Vagina (tissue), 2 donors: ENCODE measurements at regions not wholly inside any gene's neighbourhood (a gene's known extent, or its start where the extent isn't known, plus 50 kb on each side); places are given as distances from the start of the nearest gene placed in this dataset.

Experiments
- DNase-seq, 2 donors: peaks; one replicate each; pipeline ENCODE4 v3.0.0-alpha.2; 2017; ENCODE audit errors: extremely low spot score in 2 of 2
- H3K27ac ChIP-seq: fragments of 200-600 bp; sonication (generic); one replicate; pipeline ENCODE4 v1.5.1; 2019
- H3K27me3 ChIP-seq: fragments of 200-600 bp; sonication (generic); one replicate; pipeline ENCODE4 v1.5.1; 2019
- H3K36me3 ChIP-seq, 2 donors: fragments of 200-600 bp; sonication (generic); one replicate each; pipeline ENCODE4 v1.5.1; 2017 to 2019
- H3K4me1 ChIP-seq: fragments of 200-600 bp; sonication (generic); one replicate; pipeline ENCODE4 v1.5.1; 2019
- H3K4me3 ChIP-seq, 2 donors: fragments of 200-600 bp; sonication (generic); 1 replicate in 1 of 2; 2 replicates in 1 of 2; pipeline ENCODE4 v1.5.1; 2016 to 2019
- H3K9me3 ChIP-seq: fragments of 200-600 bp; sonication (generic); one replicate; pipeline ENCODE4 v1.5.1; 2019
- POLR2A ChIP-seq, 2 donors: fragments of 450-650 bp; IDR thresholded peaks; one replicate each; pipeline ENCODE4 v1.6.1; 2017; ENCODE audit warnings: antibody characterized with exemption in 2 of 2, mild to moderate bottlenecking in 2 of 2, moderate library complexity in 2 of 2
- POLR2AphosphoS5 ChIP-seq, 2 donors: sonication (generic); formaldehyde crosslinking; IDR thresholded peaks; one replicate each; pipeline ENCODE4 v1.9.0; 2017; ENCODE audit warnings: antibody characterized with exemption in 2 of 2, mild to moderate bottlenecking in 2 of 2, low read depth in 1 of 2; ENCODE audit not compliant: insufficient read depth in 1 of 2
- intact Hi-C: fragments of 100-400 bp; cut with DNase I; formaldehyde crosslinking; loops from one replicate; pipeline ENCODE4 v1.15.1; 2023
- TF ChIP-seq, protein P1 (sequence below), 3 experiments: fragments of 450-650 bp in 2 of 3; fragments of 200-600 bp in 1 of 3; sonication (generic) in 1 of 3; IDR thresholded peaks; one replicate each; pipeline ENCODE4 v1.5.1; 2017 to 2019; ENCODE audit warnings: antibody characterized with exemption in 3 of 3, mild to moderate bottlenecking in 2 of 3, moderate library complexity in 2 of 3

GRCh38 chr5:54619731-54620130 lies 102.2 kb downstream of the SNX18 start:
- intact Hi-C loops: no loop called here
- DNase-seq: no peak
- Histone ChIP-seq H3K9me3 (no peaks in the 10 kb centered on the region), H3K36me3 (no peaks in the 10 kb centered on the region), H3K27ac (no peak overlapping the region), H3K4me3 (no peak overlapping the region), H3K4me1 (peaks cover 8% of the 10 kb centered on the region), H3K27me3 (no peaks in the 10 kb centered on the region)
- TF ChIP-seq, protein P1, sequence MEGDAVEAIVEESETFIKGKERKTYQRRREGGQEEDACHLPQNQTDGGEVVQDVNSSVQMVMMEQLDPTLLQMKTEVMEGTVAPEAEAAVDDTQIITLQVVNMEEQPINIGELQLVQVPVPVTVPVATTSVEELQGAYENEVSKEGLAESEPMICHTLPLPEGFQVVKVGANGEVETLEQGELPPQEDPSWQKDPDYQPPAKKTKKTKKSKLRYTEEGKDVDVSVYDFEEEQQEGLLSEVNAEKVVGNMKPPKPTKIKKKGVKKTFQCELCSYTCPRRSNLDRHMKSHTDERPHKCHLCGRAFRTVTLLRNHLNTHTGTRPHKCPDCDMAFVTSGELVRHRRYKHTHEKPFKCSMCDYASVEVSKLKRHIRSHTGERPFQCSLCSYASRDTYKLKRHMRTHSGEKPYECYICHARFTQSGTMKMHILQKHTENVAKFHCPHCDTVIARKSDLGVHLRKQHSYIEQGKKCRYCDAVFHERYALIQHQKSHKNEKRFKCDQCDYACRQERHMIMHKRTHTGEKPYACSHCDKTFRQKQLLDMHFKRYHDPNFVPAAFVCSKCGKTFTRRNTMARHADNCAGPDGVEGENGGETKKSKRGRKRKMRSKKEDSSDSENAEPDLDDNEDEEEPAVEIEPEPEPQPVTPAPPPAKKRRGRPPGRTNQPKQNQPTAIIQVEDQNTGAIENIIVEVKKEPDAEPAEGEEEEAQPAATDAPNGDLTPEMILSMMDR (IDR thresholded peaks at IDR 0.05): no peak
- TF ChIP-seq POLR2AphosphoS5 (IDR thresholded peaks at IDR 0.05; ENCODE audit: insufficient read depth in 1 of 2, low read depth in 1 of 2) (no peak), POLR2A (IDR thresholded peaks at IDR 0.05) (no peak)

- H3K27me3 ChIP-seq: no peaks in the 10 kb centered on the region
- H3K27ac ChIP-seq: peak overlapping the region; percentile 21
- DNase-seq: no peak
- intact Hi-C loops: no loop called here
- peaks cover 8% of the 10 kb centered on the region for H3K4me1 ChIP-seq
- TF ChIP-seq POLR2AphosphoS5 (IDR thresholded peaks at IDR 0.05; ENCODE audit: insufficient read depth in 1 of 2, low read depth in 1 of 2) (no peak), POLR2A (IDR thresholded peaks at IDR 0.05) (no peak)
- TF ChIP-seq, protein P1 (IDR thresholded peaks at IDR 0.05): no peak
- H3K9me3 ChIP-seq: no peaks in the 10 kb centered on the region
- no peaks in the 10 kb centered on the region for H3K36me3 ChIP-seq
- H3K4me3 ChIP-seq: no peak overlapping the region
Measured at GRCh38 chr5:54616518-54617220, 99.1 kb downstream of the SNX18 start.

- H3K27ac ChIP-seq: no peak overlapping the region
- peak in 1 of 2 donors; percentile 93 for DNase-seq
Measured at GRCh38 chr5:54616031-54616430, 98.5 kb downstream of the SNX18 start.

DNA sequence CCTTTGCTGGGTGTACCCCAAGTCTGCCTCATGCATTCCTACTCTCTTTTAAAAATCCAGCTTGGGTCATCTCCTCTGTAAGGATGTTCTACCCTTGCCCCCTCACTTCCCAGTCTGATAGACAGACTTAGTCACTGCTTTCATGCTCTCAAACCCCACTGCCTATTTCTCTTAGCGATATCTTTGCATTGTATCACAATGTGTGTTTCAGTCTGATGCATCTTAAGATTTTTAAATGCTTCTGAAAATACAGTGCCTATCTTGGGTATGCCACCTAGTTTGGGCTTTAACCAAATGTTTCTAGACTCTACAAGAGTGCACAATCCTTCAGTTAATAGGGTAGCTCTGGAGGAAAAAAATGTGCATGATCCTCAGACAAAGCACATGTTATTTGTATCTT lies 97.8 kb downstream of the SNX18 start:
- Histone ChIP-seq H3K9me3 (no peaks in the 10 kb centered on the region), H3K4me3 (no peak overlapping the region), H3K4me1 (peaks cover 8% of the 10 kb centered on the region), H3K27ac (no peak overlapping the region), H3K27me3 (no peaks in the 10 kb centered on the region), H3K36me3 (no peaks in the 10 kb centered on the region)
- TF ChIP-seq, protein P1 (IDR thresholded peaks at IDR 0.05): no peak
- no peak for TF ChIP-seq POLR2AphosphoS5 (IDR thresholded peaks at IDR 0.05; ENCODE audit: insufficient read depth in 1 of 2, low read depth in 1 of 2)
- TF ChIP-seq POLR2A (IDR thresholded peaks at IDR 0.05): no peak
- no peak for DNase-seq
- intact Hi-C loops: no loop called here

More at GRCh38 chr5:54616031-54616430, 98.5 kb downstream of the SNX18 start:
- Histone ChIP-seq H3K4me3 (no peak overlapping the region), H3K9me3 (no peaks in the 10 kb centered on the region), H3K4me1 (peaks cover 8% of the 10 kb centered on the region), H3K36me3 (no peaks in the 10 kb centered on the region), H3K27me3 (no peaks in the 10 kb centered on the region)
- intact Hi-C loops: no loop called here
- TF ChIP-seq POLR2A (IDR thresholded peaks at IDR 0.05): no peak
- peak in 1 of 2 donors; percentile 70 for TF ChIP-seq POLR2AphosphoS5 (IDR thresholded peaks at IDR 0.05; ENCODE audit: insufficient read depth in 1 of 2, low read depth in 1 of 2)
- TF ChIP-seq, protein P1 (IDR thresholded peaks at IDR 0.05): no peak

DNA sequence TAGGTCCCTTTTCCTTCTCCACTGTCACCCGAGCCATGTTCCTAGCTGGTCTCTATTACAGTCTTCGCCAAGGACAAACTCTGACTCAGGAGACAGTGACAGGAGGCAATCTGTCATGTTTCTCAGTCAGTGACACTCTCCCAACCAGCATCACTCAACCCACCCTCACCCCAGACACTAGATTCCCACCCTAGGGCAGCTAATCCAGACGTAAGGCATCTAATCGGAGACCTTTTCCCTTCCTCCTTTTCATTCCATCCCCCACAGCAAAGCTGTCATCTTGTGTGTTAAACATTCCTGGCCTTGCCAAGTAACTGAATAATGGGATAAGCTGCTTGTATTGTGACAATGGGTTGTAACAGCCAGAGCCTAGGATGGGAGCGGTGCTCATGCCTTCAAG lies 95.2 kb downstream of the SNX18 start:
- H3K4me3 ChIP-seq: no peak overlapping the region
- intact Hi-C loops: no loop called here
- TF ChIP-seq POLR2A (IDR thresholded peaks at IDR 0.05) (no peak), POLR2AphosphoS5 (IDR thresholded peaks at IDR 0.05; ENCODE audit: insufficient read depth in 1 of 2, low read depth in 1 of 2) (no peak)
- TF ChIP-seq, protein P1 (IDR thresholded peaks at IDR 0.05): no peak
- no peaks in the 10 kb centered on the region for H3K27me3 ChIP-seq
- no peaks in the 10 kb centered on the region for H3K9me3 ChIP-seq
- H3K4me1 ChIP-seq: peaks cover 8% of the 10 kb centered on the region
- no peak for DNase-seq
- H3K27ac ChIP-seq: no peak overlapping the region
- no peaks in the 10 kb centered on the region for H3K36me3 ChIP-seq
